K562 (cell line): ENCODE measurements at regions not wholly inside any gene's neighbourhood (a gene's known extent, or its start where the extent isn't known, plus 50 kb on each side); places are given as distances from the start of the nearest gene placed in this dataset.

Experiments used
- ATAC-seq: fragments of 200-7000 bp; cut with Tn5 transposase; 3 replicates; pipeline ENCODE4 v1.9.1; 2020; ENCODE audit warnings: moderate library complexity
- BruUV-seq: library from RNA; stranded (reverse); fragments of 400-500 nt; replicated peaks from 2 replicates; lab custom pipeline; 2021; lab: Mats Ljungman, UMichigan
- CTCF ChIA-PET: fragments of 300-600 bp; formaldehyde crosslinking; extraction: SDS; loops from one replicate; lab custom pipeline; 2021; ENCODE audit warnings: low intra/inter-chr PET ratio; lab: Yijun Ruan, JAX
- POLR2A ChIA-PET: fragments of 300-600, 350-650 bp; sonication (Branson Sonifier 250); formaldehyde crosslinking; extraction: SDS; loops from one replicate; lab custom pipeline; 2021; ENCODE audit warnings: antibody characterized with exemption, inconsistent platforms; lab: Yijun Ruan, JAX
- DNase-seq, 4 experiments: peaks; one replicate each; pipeline versions ENCODE4 v3.0.0 to v3.0.0-alpha.2; 2011 to 2018; ENCODE audit warnings: low spot score in 3 of 4, mixed read lengths in 3 of 4; ENCODE audit errors: extremely low read depth in 1 of 4
- FAIRE-seq: peaks from 2 replicates; lab custom pipeline; 2011; peaks lifted over from hg19 to GRCh38; lab: Jason Lieb, UNC
- H2AFZ ChIP-seq: 2 replicates; pipeline ENCODE4 v1.6.0; 2011; ENCODE audit warnings: low read depth, low read length, control low read depth, inconsistent platforms
- H3K27ac ChIP-seq: fragments of 200-600 bp; 3 replicates; pipeline ENCODE4 v1.8.0; 2011; ENCODE audit warnings: low read depth, mild to moderate bottlenecking, control low read depth, inconsistent platforms, low read length, moderate library complexity, mixed read lengths; ENCODE audit errors: extremely low read depth
- H3K27me3 ChIP-seq, 2 experiments: fragments of 300-600 bp in 1 of 2; 2 replicates in 1 of 2; 3 replicates in 1 of 2; pipeline versions ENCODE4 v1.6.0 to v1.8.0; 2011; ENCODE audit warnings: inconsistent platforms in 2 of 2, low read length in 2 of 2, mild to moderate bottlenecking in 1 of 2, mixed read lengths in 1 of 2, moderate library complexity in 1 of 2; ENCODE audit not compliant: control insufficient read depth in 2 of 2, insufficient read depth in 2 of 2
- H3K36me3 ChIP-seq: fragments of 300-600 bp; 3 replicates; pipeline ENCODE4 v1.8.0; 2011; ENCODE audit warnings: mild to moderate bottlenecking, low read length, inconsistent platforms; ENCODE audit not compliant: control insufficient read depth, insufficient read depth
- H3K4me1 ChIP-seq, 2 experiments: fragments of 200-600 bp in 1 of 2; replicated peaks in 1 of 2; 2 replicates in 1 of 2; 3 replicates in 1 of 2; pipeline versions ENCODE4 v1.5.1 to v1.8.0; 2011; ENCODE audit warnings: inconsistent platforms in 2 of 2, low read length in 2 of 2, mild to moderate bottlenecking in 1 of 2, mixed read lengths in 1 of 2, moderate library complexity in 1 of 2; ENCODE audit not compliant: control insufficient read depth in 2 of 2, insufficient read depth in 2 of 2
- H3K4me2 ChIP-seq: 2 replicates; pipeline ENCODE4 v1.6.1; 2011; ENCODE audit warnings: low read length, control low read depth, inconsistent platforms, mixed read lengths; ENCODE audit not compliant: insufficient read depth
- H3K4me3 ChIP-seq: fragments of 200-600 bp; sonication (generic), shearing (Covaris generic); 2 replicates; pipeline ENCODE4 v1.5.1; 2016; ENCODE audit warnings: control low read depth, inconsistent platforms
- H3K79me2 ChIP-seq: fragments of 200-600 bp; 3 replicates; pipeline ENCODE4 v1.8.0; 2011; ENCODE audit warnings: low read length, inconsistent platforms; ENCODE audit not compliant: control insufficient read depth, insufficient read depth
- H3K9ac ChIP-seq, 2 experiments: 2 replicates each; pipeline versions ENCODE4 v1.6.0 to v1.6.1; 2011; ENCODE audit warnings: low read depth in 2 of 2, low read length in 2 of 2, control low read depth in 1 of 2, inconsistent platforms in 1 of 2, mild to moderate bottlenecking in 1 of 2, mixed read lengths in 1 of 2; ENCODE audit not compliant: insufficient read depth in 1 of 2
- H3K9me1 ChIP-seq: one replicate; pipeline ENCODE4 v1.6.0; 2011; ENCODE audit warnings: inconsistent platforms, mild to moderate bottlenecking, low read length, moderate library complexity; ENCODE audit not compliant: control insufficient read depth, insufficient read depth
- H3K9me3 ChIP-seq: replicated peaks from 2 replicates; pipeline ENCODE4 v1.5.1; 2011; ENCODE audit warnings: low read depth, low read length, inconsistent platforms; ENCODE audit not compliant: control insufficient read depth, insufficient read depth
- H4K20me1 ChIP-seq: replicated peaks from 2 replicates; pipeline ENCODE4 v1.6.1; 2011; ENCODE audit warnings: low read length, inconsistent platforms, mixed read lengths; ENCODE audit not compliant: control insufficient read depth, insufficient read depth
- ETV6 ChIP-seq, 3 experiments: fragments of 150-350 bp in 1 of 3; sonication (generic) in 1 of 3; formaldehyde crosslinking in 1 of 3; IDR thresholded peaks; 2 replicates each; pipeline versions ENCODE4 v1.6.1 to v1.8.0; 2014 to 2022; ENCODE audit warnings: borderline replicate concordance in 2 of 3, low read depth in 2 of 3, antibody characterized with exemption in 1 of 3, low read length in 1 of 3, mild to moderate bottlenecking in 1 of 3, missing genetic modification reagents in 1 of 3
- MCM2 ChIP-seq: fragments of 450-650 bp; IDR thresholded peaks from 2 replicates; pipeline ENCODE4 v1.6.1; 2017; ENCODE audit warnings: low read depth, mild to moderate bottlenecking
- POU5F1 ChIP-seq: fragments of 150-350 bp; IDR thresholded peaks from 2 replicates; pipeline ENCODE4 v1.6.1; 2014; ENCODE audit warnings: borderline replicate concordance, low read length, low read depth, mild to moderate bottlenecking; ENCODE audit not compliant: partially characterized antibody
- ZNF217 ChIP-seq: sonication (generic); formaldehyde crosslinking; IDR thresholded peaks from 2 replicates; pipeline ENCODE4 v1.8.0; 2022; ENCODE audit warnings: mild to moderate bottlenecking, missing genetic modification reagents
- ZSCAN32 ChIP-seq: fragments of 450-650 bp; formaldehyde crosslinking; IDR thresholded peaks from 2 replicates; pipeline ENCODE4 v1.4.0; 2020; ENCODE audit warnings: mild to moderate bottlenecking, moderate library complexity
- WGBS: fragments of 100-300 bp; shearing (Covaris generic); methylation state at CpG from one replicate; pipeline ENCODE4 v1.1.6; 2016; ENCODE audit warnings: low coverage, mixed read lengths; ENCODE audit not compliant: insufficient coverage; ENCODE audit errors: missing lambda C conversion rate; 5-methylcytosine and 5-hydroxymethylcytosine counted together
- in situ Hi-C: fragments of 300-500 bp; cut with MboI; formaldehyde crosslinking; loops from 4 replicates; pipeline ENCODE4 v1.15.0; 2018; ENCODE audit warnings: inconsistent platforms, mixed read lengths
- intact Hi-C: fragments of 100-400 bp; cut with micrococcal nuclease; formaldehyde crosslinking; loops from 2 replicates; pipeline ENCODE4 v1.14.2; 2022

DNA sequence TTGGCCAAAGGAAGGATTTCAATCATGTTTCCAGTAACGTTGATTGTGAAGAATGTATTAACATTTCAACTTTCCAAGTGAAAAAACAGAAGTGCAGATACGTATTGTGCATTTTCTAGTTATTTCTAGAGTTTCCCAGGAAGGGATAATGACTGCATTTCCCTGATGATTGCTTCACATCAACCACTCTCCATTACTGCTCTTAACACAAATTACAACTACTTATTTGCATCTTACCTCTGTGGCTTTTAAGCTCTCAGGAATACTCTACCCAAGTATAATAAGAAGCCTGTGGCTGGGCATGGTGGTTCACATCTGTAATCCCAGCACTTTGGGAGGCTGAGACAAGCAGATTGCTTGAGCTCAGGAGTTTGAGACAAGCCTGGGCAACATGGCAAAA, 582.5 kb downstream of the ZNF385D start:
- no peaks in the 10 kb centered on the region for H4K20me1 ChIP-seq
- no peaks in the 10 kb centered on the region for H3K4me1 ChIP-seq
- no peak for ATAC-seq
- no peaks in the 10 kb centered on the region for H3K9me1 ChIP-seq
- in situ Hi-C loops = no loop called here
- no peak for DNase-seq
- no peak overlapping the region for H3K4me2 ChIP-seq
- CTCF ChIA-PET = no interaction called here
- H3K79me2 ChIP-seq = no peaks in the 10 kb centered on the region
- no peak overlapping the region for H2AFZ ChIP-seq
- H3K27ac ChIP-seq = no peak overlapping the region
- FAIRE-seq = no peak
- TF ChIP-seq POU5F1 (no peak), ZNF217 (CRISPR knock-in tag) (no peak), MCM2 (no peak), ETV6 (IDR thresholded peaks at IDR 0.05; ENCODE audit: borderline replicate concordance in 1 of 2, low read depth in 2 of 2, low read length in 1 of 2) (no peak), ETV6 (CRISPR knock-in tag; IDR thresholded peaks at IDR 0.05; ENCODE audit: borderline replicate concordance) (no peak)
- intact Hi-C loops = no loop called here
- H3K36me3 ChIP-seq = no peaks in the 10 kb centered on the region
- 0% methylated on average over 2 of the region's 2 CpGs for WGBS
- POLR2A ChIA-PET = interaction anchor here (0.8 kb wide), 1 partner anchor 408 kb away, joined by 3 read pairs; no protein-coding TSS in a partner anchor
- H3K27me3 ChIP-seq = no peaks in the 10 kb centered on the region
- H3K9ac ChIP-seq = no peak overlapping the region
- no peak overlapping the region for H3K4me3 ChIP-seq
- H3K9me3 ChIP-seq = no peaks in the 10 kb centered on the region
- no TSS peak for BruUV-seq

DNA sequence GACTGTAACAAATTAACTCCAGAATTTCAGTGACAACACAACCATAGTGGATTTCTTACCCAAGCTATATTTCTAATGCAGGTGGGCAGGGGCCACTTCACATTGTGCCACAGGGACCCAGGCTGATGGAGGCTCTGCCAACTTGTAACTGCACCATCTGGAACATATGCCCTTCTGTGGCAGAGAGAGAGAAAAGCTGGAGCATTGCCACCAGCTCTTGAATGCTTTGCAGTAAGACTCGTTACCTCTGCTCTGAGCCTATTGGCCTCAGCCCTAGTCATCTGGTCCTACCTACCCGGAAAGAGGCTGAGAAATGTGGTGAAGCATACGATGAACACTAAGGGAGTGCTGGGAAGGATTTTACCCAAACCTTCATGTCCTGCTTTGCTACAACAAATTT, 587.1 kb downstream of the ZNF385D start:
- no peaks in the 10 kb centered on the region for H3K36me3 ChIP-seq
- no TSS peak for BruUV-seq
- H3K4me3 ChIP-seq = no peak overlapping the region
- ChIA-PET POLR2A (no interaction called here), CTCF (no interaction called here)
- H3K4me1 ChIP-seq = no peaks in the 10 kb centered on the region
- H3K79me2 ChIP-seq = no peaks in the 10 kb centered on the region
- H3K4me2 ChIP-seq = no peak overlapping the region
- in situ Hi-C loops (no loop called here), intact Hi-C loops (no loop called here)
- no peak overlapping the region for H2AFZ ChIP-seq
- no peak for TF ChIP-seq ZSCAN32 (CRISPR knock-in tag)
- no peak for DNase-seq
- no peak overlapping the region for H3K9ac ChIP-seq
- ATAC-seq = no peak
- no peaks in the 10 kb centered on the region for H3K9me3 ChIP-seq
- H3K27me3 ChIP-seq = no peaks in the 10 kb centered on the region
- no peaks in the 10 kb centered on the region for H3K9me1 ChIP-seq
- H3K27ac ChIP-seq = no peak overlapping the region
- no peak for FAIRE-seq
- 2% methylated on average over 3 of the region's 3 CpGs for WGBS
- no peaks in the 10 kb centered on the region for H4K20me1 ChIP-seq
